GM23248 (cell line): ENCODE measurements at regions not wholly inside any gene's neighbourhood (a gene's known extent, or its start where the extent isn't known, plus 50 kb on each side); places are given as distances from the start of the nearest gene placed in this dataset.

Experiments used
- DNase-seq: peaks from one replicate; pipeline ENCODE4 v3.0.0-alpha.2; 2015
- H2AFZ ChIP-seq: fragments of 200-600 bp; sonication (generic); 2 replicates; pipeline ENCODE4 v1.6.1; 2016; ENCODE audit warnings: antibody characterized with exemption
- H3F3A ChIP-seq: fragments of 200-600 bp; sonication (generic); 2 replicates; pipeline ENCODE4 v1.6.1; 2016; ENCODE audit warnings: mild to moderate bottlenecking, antibody characterized with exemption, mixed run types; ENCODE audit not compliant: insufficient read depth
- H3K27ac ChIP-seq: fragments of 200-600 bp; sonication (generic); 2 replicates; pipeline ENCODE4 v1.5.1; 2016; ENCODE audit warnings: mild to moderate bottlenecking
- H3K27me3 ChIP-seq: fragments of 200-600 bp; sonication (generic); replicated peaks from 2 replicates; pipeline ENCODE4 v1.6.1; 2016; ENCODE audit warnings: mild to moderate bottlenecking; ENCODE audit not compliant: insufficient read depth
- H3K36me3 ChIP-seq: fragments of 200-600 bp; sonication (generic); 2 replicates; pipeline ENCODE4 v1.6.1; 2016; ENCODE audit warnings: low read depth, mild to moderate bottlenecking
- H3K4me1 ChIP-seq: fragments of 200-600 bp; sonication (generic); 2 replicates; pipeline ENCODE4 v1.6.1; 2016; ENCODE audit warnings: mild to moderate bottlenecking; ENCODE audit not compliant: insufficient read depth
- H3K4me2 ChIP-seq: fragments of 200-600 bp; sonication (generic); one replicate; pipeline ENCODE4 v1.6.1; 2016; ENCODE audit warnings: mild to moderate bottlenecking; ENCODE audit not compliant: unreplicated experiment
- H3K4me3 ChIP-seq: fragments of 200-600 bp; sonication (generic); 2 replicates; pipeline ENCODE4 v1.5.1; 2016; ENCODE audit warnings: mild to moderate bottlenecking
- H3K79me2 ChIP-seq: fragments of 200-600 bp; sonication (generic); 2 replicates; pipeline ENCODE4 v1.6.1; 2016; ENCODE audit warnings: mild to moderate bottlenecking; ENCODE audit not compliant: insufficient read depth
- H3K9ac ChIP-seq: fragments of 200-600 bp; sonication (generic); 2 replicates; pipeline ENCODE4 v1.6.1; 2016; ENCODE audit warnings: mild to moderate bottlenecking
- H3K9me2 ChIP-seq: fragments of 200-600 bp; sonication (generic); 2 replicates; pipeline ENCODE4 v1.6.1; 2016; ENCODE audit warnings: mixed run types, mild to moderate bottlenecking, moderate library complexity; ENCODE audit not compliant: insufficient read depth
- H3K9me3 ChIP-seq: fragments of 200-600 bp; sonication (generic); one replicate; pipeline ENCODE4 v1.6.1; 2017; ENCODE audit warnings: low read depth
- H4K20me1 ChIP-seq: fragments of 200-600 bp; sonication (generic); 2 replicates; pipeline ENCODE4 v1.6.0; 2016; ENCODE audit not compliant: insufficient read depth
- EZH2 ChIP-seq: fragments of 200-600 bp; sonication (generic); IDR thresholded peaks from 2 replicates; pipeline ENCODE4 v1.6.1; 2018; ENCODE audit warnings: antibody characterized with exemption, mild to moderate bottlenecking; ENCODE audit not compliant: insufficient read depth, poor library complexity, severe bottlenecking
- EZH2phosphoT487 ChIP-seq: fragments of 200-600 bp; sonication (generic); IDR thresholded peaks from 2 replicates; pipeline ENCODE4 v1.6.1; 2018; ENCODE audit warnings: antibody characterized with exemption, moderate library complexity, mild to moderate bottlenecking, low read depth; ENCODE audit not compliant: insufficient read depth
- WGBS, 2 experiments: methylation state at CpG; one replicate each; pipeline ENCODE4 v1.1.6; 2015 to 2017; ENCODE audit warnings: low lambda C conversion rate in 2 of 2, low coverage in 1 of 2; ENCODE audit errors: missing lambda C conversion rate in 2 of 2; 5-methylcytosine and 5-hydroxymethylcytosine counted together
- in situ Hi-C: fragments of 300-500 bp; cut with MboI; formaldehyde crosslinking; loops from 2 replicates; pipeline ENCODE4 v1.15.0; 2020

- Histone ChIP-seq H3K36me3 (no peaks in the 10 kb centered on the region), H3K4me2 (no peak overlapping the region), H3K4me1 (no peaks in the 10 kb centered on the region), H3K27me3 (no peaks in the 10 kb centered on the region), H4K20me1 (no peaks in the 10 kb centered on the region), H3K9ac (no peak overlapping the region), H3K9me3 (no peaks in the 10 kb centered on the region), H3K4me3 (no peak overlapping the region), H3K27ac (no peak overlapping the region), H3K9me2 (no peaks in the 10 kb centered on the region), H3K79me2 (no peaks in the 10 kb centered on the region), H3F3A (no peaks in the 10 kb centered on the region), H2AFZ (no peak overlapping the region)
- in situ Hi-C loops: no loop called here
- DNase-seq: no peak
- WGBS, 2 experiments: 15% methylated on average over 3 of the region's 3 CpGs
- TF ChIP-seq EZH2phosphoT487 (no peak), EZH2 (no peak)
These were observed 267.3 kb upstream of the LYZL1 start for GRCh38 chr10:29021591-29021990.

DNA sequence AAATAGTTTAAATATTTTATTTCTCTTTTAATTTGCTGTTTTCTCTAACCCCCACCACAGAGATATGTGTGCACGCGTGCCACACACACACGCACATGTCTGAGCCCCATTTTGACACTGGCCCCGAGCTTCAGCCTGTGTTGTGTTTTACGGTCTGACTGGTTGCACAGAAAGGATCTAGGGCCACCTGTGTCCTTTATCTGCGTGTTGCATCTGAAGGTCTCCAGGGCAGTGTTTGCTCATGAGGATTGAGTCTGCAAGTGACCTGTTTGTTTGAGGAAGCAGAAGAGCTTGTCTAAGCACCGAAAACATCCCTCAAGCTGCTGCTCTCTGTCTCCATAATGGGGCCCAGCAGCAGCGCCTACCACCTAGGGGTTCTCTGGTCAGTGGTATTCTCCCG is 266.4 kb upstream of the LYZL1 start:
- no peak for TF ChIP-seq EZH2phosphoT487
- no peak for TF ChIP-seq EZH2
- WGBS, 2 experiments: 44 to 51% methylated on average over 9 of the region's 9 CpGs
- no peak overlapping the region for H3K4me2 ChIP-seq
- no peaks in the 10 kb centered on the region for H3K9me2 ChIP-seq
- in situ Hi-C loops: no loop called here
- H3K27ac ChIP-seq: no peak overlapping the region
- H3K4me3 ChIP-seq: no peak overlapping the region
- no peak for DNase-seq
- no peak overlapping the region for H3K9ac ChIP-seq
- H3K36me3 ChIP-seq: no peaks in the 10 kb centered on the region
- H4K20me1 ChIP-seq: no peaks in the 10 kb centered on the region
- H3K9me3 ChIP-seq: no peaks in the 10 kb centered on the region
- no peaks in the 10 kb centered on the region for H3F3A ChIP-seq
- H3K4me1 ChIP-seq: no peaks in the 10 kb centered on the region
- H3K79me2 ChIP-seq: no peaks in the 10 kb centered on the region
- H2AFZ ChIP-seq: no peak overlapping the region
- no peaks in the 10 kb centered on the region for H3K27me3 ChIP-seq

DNA sequence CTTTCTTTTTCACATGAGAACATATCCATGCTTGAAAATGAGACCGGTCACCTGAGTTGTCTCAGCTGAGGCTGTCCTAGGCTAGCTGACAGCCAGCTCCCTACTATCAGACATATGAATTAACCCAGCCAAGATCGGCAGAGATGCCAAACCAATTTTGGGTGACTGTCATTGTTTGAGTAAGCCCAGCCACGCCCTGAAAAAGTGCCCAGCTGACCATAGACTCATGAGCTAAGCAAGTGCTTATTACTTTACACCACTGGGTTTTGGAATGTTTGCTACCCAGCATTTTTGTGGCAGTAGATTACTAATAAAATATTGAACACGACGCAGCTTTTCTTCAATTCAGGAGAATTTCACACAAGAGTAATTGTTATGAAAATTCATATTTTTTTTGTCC is 265.2 kb upstream of the LYZL1 start:
- Histone ChIP-seq H3K9ac (no peak overlapping the region), H2AFZ (no peak overlapping the region), H3K9me3 (no peaks in the 10 kb centered on the region), H4K20me1 (no peaks in the 10 kb centered on the region), H3K4me3 (no peak overlapping the region), H3K36me3 (no peaks in the 10 kb centered on the region), H3K79me2 (no peaks in the 10 kb centered on the region), H3K4me2 (no peak overlapping the region), H3K27me3 (no peaks in the 10 kb centered on the region), H3K4me1 (no peaks in the 10 kb centered on the region), H3K9me2 (no peaks in the 10 kb centered on the region), H3F3A (no peaks in the 10 kb centered on the region), H3K27ac (no peak overlapping the region)
- WGBS, 2 experiments: 23 to 38% methylated on average over 5 of the region's 5 CpGs
- TF ChIP-seq EZH2phosphoT487 (no peak), EZH2 (no peak)
- in situ Hi-C loops: no loop called here
- no peak for DNase-seq

GRCh38 chr10:29026065-29026797 is 262.6 kb upstream of the LYZL1 start:
- no peak for DNase-seq
- 22 to 27% methylated on average over 10 of the region's 10 CpGs for WGBS, 2 experiments
- TF ChIP-seq EZH2phosphoT487 (no peak), EZH2 (no peak)

More at GRCh38 chr10:29026065-29026797, 262.6 kb upstream of the LYZL1 start:
- Histone ChIP-seq H3K4me3 (no peak overlapping the region), H2AFZ (no peak overlapping the region), H3K27me3 (no peaks in the 10 kb centered on the region; the same call in 1 of the 2 replicates), H3K4me2 (no peak overlapping the region), H3K9ac (no peak overlapping the region), H3K27ac (no peak overlapping the region), H3K79me2 (no peaks in the 10 kb centered on the region), H4K20me1 (no peaks in the 10 kb centered on the region), H3K9me3 (no peaks in the 10 kb centered on the region), H3K9me2 (no peaks in the 10 kb centered on the region), H3K4me1 (no peaks in the 10 kb centered on the region), H3F3A (no peaks in the 10 kb centered on the region), H3K36me3 (no peaks in the 10 kb centered on the region)
- in situ Hi-C loops: no loop called here
